NCI-H2107 treated with DMSO at 0.1 percent for 48 hours (cell line): ENCODE measurements at regions not wholly inside any gene's neighbourhood (a gene's known extent, or its start where the extent isn't known, plus 50 kb on each side); places are given as distances from the start of the nearest gene placed in this dataset.
"Not testable (repeated sequence)": the region's sequence is repeated elsewhere in the genome, so short reads cannot be mapped to it uniquely, and the experiment has no call there.

Experiments used
- DNase-seq: peaks from one replicate; lab custom pipeline; 2025; ENCODE audit not compliant: unreplicated experiment; lab: John Stamatoyannopoulos, UW

GRCh38 chr9:75531588-75531987 is 358.9 kb upstream of the PCSK5 start:
- DNase-seq: no peak

- no peak for DNase-seq
These were observed 358.0 kb upstream of the PCSK5 start for GRCh38 chr9:75532233-75533050.

- no peak for DNase-seq
These were observed 350.9 kb upstream of the PCSK5 start for GRCh38 chr9:75539523-75539922.

- no peak for DNase-seq
These were observed 350.3 kb upstream of the PCSK5 start for GRCh38 chr9:75540185-75540584.

GRCh38 chr9:75541734-75542133 is 348.7 kb upstream of the PCSK5 start:
- DNase-seq: no peak

GRCh38 chr9:75544815-75545214 is 345.7 kb upstream of the PCSK5 start:
- DNase-seq: no peak

GRCh38 chr9:75545287-75545686 is 345.2 kb upstream of the PCSK5 start:
- no peak for DNase-seq

GRCh38 chr9:75548871-75549270 is 341.6 kb upstream of the PCSK5 start:
- DNase-seq: no peak

GRCh38 chr9:75551861-75552260 is 338.6 kb upstream of the PCSK5 start:
- DNase-seq: no peak

- no peak for DNase-seq
These were observed 337.5 kb upstream of the PCSK5 start for GRCh38 chr9:75552941-75553340.

GRCh38 chr9:75566813-75567212 is 323.7 kb upstream of the PCSK5 start:
- DNase-seq: not testable (repeated sequence)

- no peak for DNase-seq
These were observed 319.9 kb upstream of the PCSK5 start for GRCh38 chr9:75570538-75570937.

GRCh38 chr9:75574569-75574968 is 315.9 kb upstream of the PCSK5 start:
- DNase-seq: no peak

GRCh38 chr9:75582870-75583269 is 307.6 kb upstream of the PCSK5 start:
- DNase-seq: no peak

GRCh38 chr9:75588808-75589207 is 301.7 kb upstream of the PCSK5 start:
- DNase-seq: no peak

- no peak for DNase-seq
These were observed 301.0 kb upstream of the PCSK5 start for GRCh38 chr9:75589497-75589896.

GRCh38 chr9:75591972-75592371 is 298.5 kb upstream of the PCSK5 start:
- DNase-seq: no peak

GRCh38 chr9:75592586-75592985 is 297.9 kb upstream of the PCSK5 start:
- DNase-seq: no peak

- no peak for DNase-seq
These were observed 296.6 kb upstream of the PCSK5 start for GRCh38 chr9:75593920-75594319.

GRCh38 chr9:75599126-75599525 is 291.3 kb upstream of the PCSK5 start:
- DNase-seq: no peak

GRCh38 chr9:75601280-75601679 is 289.2 kb upstream of the PCSK5 start:
- no peak for DNase-seq

GRCh38 chr9:75602060-75602459 is 288.4 kb upstream of the PCSK5 start:
- no peak for DNase-seq

GRCh38 chr9:75604661-75605060 is 285.8 kb upstream of the PCSK5 start:
- no peak for DNase-seq
